H1 (cell line): ENCODE measurements at regions not wholly inside any gene's neighbourhood (a gene's known extent, or its start where the extent isn't known, plus 50 kb on each side); places are given as distances from the start of the nearest gene placed in this dataset.

Source experiments
- CTCF ChIA-PET: fragments of 300-600 bp; sonication (Branson Sonifier 250); formaldehyde crosslinking; loops from one replicate; lab custom pipeline; 2021; ENCODE audit not compliant: partially characterized antibody; lab: Charles Lee
- POLR2A ChIA-PET: fragments of 300-600 bp; sonication (Branson Sonifier 250); formaldehyde crosslinking; loops from one replicate; lab custom pipeline; 2021; ENCODE audit warnings: inconsistent platforms; ENCODE audit not compliant: partially characterized antibody; lab: Charles Lee
- DNase-seq, 2 experiments: peaks; one replicate each; pipeline versions ENCODE4 v3.0.0 to v3.0.0-alpha.2; 2010 to 2022; ENCODE audit warnings: low spot score in 2 of 2, low read depth in 1 of 2, mixed read lengths in 1 of 2
- FAIRE-seq: peaks from 2 replicates; lab custom pipeline; 2011; peaks lifted over from hg19 to GRCh38; lab: Jason Lieb, UNC
- H2AFZ ChIP-seq: 2 replicates; pipeline ENCODE4 v1.8.1; 2012; ENCODE audit warnings: low read length, inconsistent platforms
- H2AK5ac ChIP-seq: 2 replicates; pipeline ENCODE4 v1.6.1; 2013; ENCODE audit warnings: low read depth, low read length
- H2BK120ac ChIP-seq: replicated peaks from 2 replicates; pipeline ENCODE3; 2013; ENCODE audit warnings: low read depth, low read length, inconsistent platforms
- H2BK12ac ChIP-seq: 2 replicates; pipeline ENCODE4 v1.6.1; 2013; ENCODE audit warnings: low read depth, low read length
- H2BK15ac ChIP-seq: 2 replicates; pipeline ENCODE4 v1.6.1; 2013; ENCODE audit warnings: low read length
- H2BK20ac ChIP-seq: 2 replicates; pipeline ENCODE4 v1.6.1; 2013; ENCODE audit warnings: low read length
- H2BK5ac ChIP-seq: 2 replicates; pipeline ENCODE4 v1.6.1; 2013; ENCODE audit warnings: low read depth, low read length
- H3K14ac ChIP-seq: 2 replicates; pipeline ENCODE4 v1.6.1; 2013; ENCODE audit warnings: inconsistent platforms; ENCODE audit not compliant: insufficient read length
- H3K18ac ChIP-seq: 2 replicates; pipeline ENCODE4 v1.6.1; 2013; ENCODE audit warnings: low read length; ENCODE audit errors: extremely low read depth
- H3K23ac ChIP-seq: 2 replicates; pipeline ENCODE4 v1.6.1; 2013; ENCODE audit warnings: inconsistent platforms; ENCODE audit not compliant: insufficient read length
- H3K23me2 ChIP-seq: 2 replicates; pipeline ENCODE4 v1.6.1; 2013; ENCODE audit warnings: low read depth, low read length
- H3K27ac ChIP-seq: 2 replicates; pipeline ENCODE4 v1.6.1; 2011; ENCODE audit warnings: low read depth, low read length, inconsistent platforms
- H3K27me3 ChIP-seq, 4 experiments: replicated peaks in 1 of 4; 1 replicate in 1 of 4; 2 replicates in 3 of 4; pipeline versions ENCODE4 v1.6.1 to v1.8.1; 2011 to 2013; ENCODE audit warnings: low read length in 3 of 4, mild to moderate bottlenecking in 3 of 4, inconsistent platforms in 2 of 4, mixed read lengths in 2 of 4, moderate library complexity in 1 of 4; ENCODE audit not compliant: control insufficient read depth in 3 of 4, insufficient read depth in 3 of 4; ENCODE audit errors: extremely low read depth in 1 of 4
- H3K36me3 ChIP-seq, 4 experiments: 2 replicates each; pipeline versions ENCODE4 v1.6.1 to v1.8.1; 2011 to 2013; ENCODE audit warnings: mild to moderate bottlenecking in 4 of 4, low read length in 3 of 4, moderate library complexity in 2 of 4, control low read depth in 1 of 4, inconsistent platforms in 1 of 4; ENCODE audit not compliant: insufficient read depth in 4 of 4, control insufficient read depth in 2 of 4
- H3K4ac ChIP-seq: replicated peaks from 2 replicates; pipeline ENCODE3; 2013; ENCODE audit warnings: low read length, low read depth, mixed read lengths, inconsistent platforms; ENCODE audit not compliant: insufficient read length
- H3K4me1 ChIP-seq, 4 experiments: replicated peaks in 1 of 4; 1 replicate in 1 of 4; 2 replicates in 3 of 4; pipeline versions ENCODE4 v1.6.1 to v1.8.1; 2011 to 2013; ENCODE audit warnings: low read length in 3 of 4, inconsistent platforms in 2 of 4, mixed read lengths in 1 of 4; ENCODE audit not compliant: insufficient read depth in 4 of 4, control insufficient read depth in 3 of 4
- H3K4me2 ChIP-seq, 2 experiments: 2 replicates each; pipeline versions ENCODE4 v1.6.1 to v1.8.1; 2011 to 2013; ENCODE audit warnings: low read depth in 2 of 2, low read length in 2 of 2, control low read depth in 1 of 2, inconsistent platforms in 1 of 2, mild to moderate bottlenecking in 1 of 2; ENCODE audit not compliant: insufficient read depth in 1 of 2
- H3K4me3 ChIP-seq, 4 experiments: fragments of 200-600, 300-600 bp in 1 of 4; sonication (generic), shearing (Covaris generic), sonication (Bioruptor Twin) in 1 of 4; 2 replicates each; pipeline versions ENCODE4 v1.5.1 to v1.8.1; 2011 to 2016; ENCODE audit warnings: low read length in 4 of 4, low read depth in 3 of 4, control low read depth in 2 of 4, inconsistent platforms in 2 of 4, mild to moderate bottlenecking in 2 of 4, mixed read lengths in 1 of 4, moderate library complexity in 1 of 4; ENCODE audit not compliant: insufficient read depth in 2 of 4; ENCODE audit errors: extremely low read depth in 1 of 4
- H3K56ac ChIP-seq: replicated peaks from 2 replicates; pipeline ENCODE3; 2013; ENCODE audit warnings: low read depth, mild to moderate bottlenecking, mixed read lengths, low read length, inconsistent platforms; ENCODE audit not compliant: insufficient read length
- H3K79me1 ChIP-seq: 2 replicates; pipeline ENCODE4 v1.6.1; 2013; ENCODE audit warnings: low read depth, low read length, control low read depth
- H3K79me2 ChIP-seq, 2 experiments: 2 replicates each; pipeline versions ENCODE4 v1.6.1 to v1.8.1; 2012 to 2013; ENCODE audit warnings: low read length in 2 of 2, mild to moderate bottlenecking in 2 of 2, inconsistent platforms in 1 of 2; ENCODE audit not compliant: insufficient read depth in 2 of 2, control insufficient read depth in 1 of 2
- H3K9ac ChIP-seq, 4 experiments: replicated peaks in 1 of 4; 1 replicate in 1 of 4; 2 replicates in 3 of 4; pipeline versions ENCODE4 v1.6.1 to v1.8.1; 2011 to 2013; ENCODE audit warnings: low read depth in 3 of 4, low read length in 3 of 4, control low read depth in 2 of 4, mild to moderate bottlenecking in 2 of 4, moderate library complexity in 2 of 4, inconsistent platforms in 1 of 4; ENCODE audit errors: extremely low read depth in 1 of 4
- H3K9me3 ChIP-seq, 2 experiments: 2 replicates each; pipeline versions ENCODE4 v1.6.1 to v1.8.1; 2012 to 2013; ENCODE audit warnings: mild to moderate bottlenecking in 2 of 2, moderate library complexity in 2 of 2, control low read depth in 1 of 2, inconsistent platforms in 1 of 2, low read depth in 1 of 2, low read length in 1 of 2, mixed read lengths in 1 of 2; ENCODE audit not compliant: insufficient read depth in 2 of 2
- H4K20me1 ChIP-seq, 2 experiments: replicated peaks in 1 of 2; 2 replicates each; pipeline versions ENCODE3 to v1.8.1; 2011 to 2013; ENCODE audit warnings: inconsistent platforms in 2 of 2, low read length in 2 of 2, mild to moderate bottlenecking in 1 of 2; ENCODE audit not compliant: insufficient read depth in 2 of 2, control insufficient read depth in 1 of 2
- H4K5ac ChIP-seq: 2 replicates; pipeline ENCODE4 v1.6.1; 2013; ENCODE audit warnings: low read length, low read depth, mixed read lengths, inconsistent platforms; ENCODE audit not compliant: insufficient read length
- H4K8ac ChIP-seq: 2 replicates; pipeline ENCODE4 v1.8.0; 2013; ENCODE audit warnings: mild to moderate bottlenecking, moderate library complexity, low read length, inconsistent platforms; ENCODE audit not compliant: insufficient read depth; ENCODE audit errors: extremely low read depth
- H4K91ac ChIP-seq: replicated peaks from 2 replicates; pipeline ENCODE3; 2013; ENCODE audit warnings: low read length, mixed read lengths, inconsistent platforms; ENCODE audit not compliant: insufficient read length
- CEBPB ChIP-seq: IDR thresholded peaks from 2 replicates; pipeline ENCODE4 v1.6.1; 2012; ENCODE audit warnings: low read depth, low read length
- EP300 ChIP-seq, 2 experiments: IDR thresholded peaks; 1 replicate in 1 of 2; 2 replicates in 1 of 2; pipeline ENCODE4 v1.6.1; 2011 to 2012; ENCODE audit warnings: low read depth in 2 of 2, low read length in 2 of 2, mild to moderate bottlenecking in 2 of 2, borderline replicate concordance in 1 of 2, inconsistent platforms in 1 of 2, moderate library complexity in 1 of 2
- HDAC6 ChIP-seq: IDR thresholded peaks from one replicate; pipeline ENCODE4 v1.7.1; 2012; ENCODE audit warnings: low read depth, mild to moderate bottlenecking, inconsistent platforms, low read length, moderate library complexity
- RAD21 ChIP-seq, 2 experiments: IDR thresholded peaks in 1 of 2; conservative IDR thresholded peaks in 1 of 2; 2 replicates each; pipeline ENCODE4 v1.6.1; 2011; ENCODE audit warnings: low read depth in 2 of 2, low read length in 2 of 2, improper control_type of control experiment in 1 of 2, inconsistent platforms in 1 of 2, mild to moderate bottlenecking in 1 of 2, moderate library complexity in 1 of 2
- USF2 ChIP-seq: IDR thresholded peaks from 2 replicates; pipeline ENCODE4 v1.6.1; 2011; ENCODE audit warnings: low read length, improper control_type of control experiment
- ZNF274 ChIP-seq: IDR thresholded peaks from 2 replicates; pipeline ENCODE4 v1.7.0; 2012; ENCODE audit warnings: low read length, borderline replicate concordance; ENCODE audit errors: extremely low read depth
- WGBS, 2 experiments: shearing (Covaris generic) in 1 of 2; methylation state at CpG; one replicate each; pipeline versions ENCODE4 v1.1.6 to v1.1.7; 2013 to 2015; ENCODE audit warnings: low lambda C conversion rate in 2 of 2, mixed read lengths in 2 of 2, inconsistent platforms in 1 of 2, low coverage in 1 of 2, missing lambda C conversion rate in 1 of 2; ENCODE audit not compliant: insufficient replicate concordance in 2 of 2, insufficient coverage in 1 of 2, insufficient read length in 1 of 2; ENCODE audit errors: extremely low coverage in 1 of 2, missing lambda C conversion rate in 1 of 2; 5-methylcytosine and 5-hydroxymethylcytosine counted together

GRCh38 chr2:52079602-52080001 lies 1047.7 kb upstream of the NRXN1 start:
- Histone ChIP-seq H3K23ac (no peak overlapping the region), H2BK120ac (no peak overlapping the region), H4K20me1 (no peaks in the 10 kb centered on the region), H4K5ac (no peak overlapping the region), H3K14ac (no peak overlapping the region), H3K4ac (no peak overlapping the region), H3K18ac (no peak overlapping the region), H4K8ac (no peak overlapping the region), H2BK20ac (no peak overlapping the region), H3K79me2 (no peaks in the 10 kb centered on the region), H2AFZ (no peak overlapping the region), H3K36me3 (no peaks in the 10 kb centered on the region), H4K91ac (no peak overlapping the region), H3K4me1 (no peaks in the 10 kb centered on the region), H3K23me2 (no peaks in the 10 kb centered on the region), H3K4me2 (no peak overlapping the region), H2BK15ac (no peak overlapping the region), H3K27me3 (no peaks in the 10 kb centered on the region), H3K9ac (no peak overlapping the region), H3K27ac (no peak overlapping the region), H2BK5ac (no peak overlapping the region), H3K4me3 (no peak overlapping the region), H2BK12ac (no peak overlapping the region), H3K79me1 (no peaks in the 10 kb centered on the region), H2AK5ac (no peak overlapping the region), H3K56ac (no peak overlapping the region), H3K9me3 (no peaks in the 10 kb centered on the region)
- CTCF ChIA-PET, result no interaction called here
- TF ChIP-seq USF2, result no peak
- TF ChIP-seq EP300 (IDR thresholded peaks at IDR 0.05; ENCODE audit: borderline replicate concordance in 1 of 2, low read depth in 2 of 2, low read length in 2 of 2), result no peak
- no peak for TF ChIP-seq CEBPB
- TF ChIP-seq HDAC6, result no peak
- no peak for TF ChIP-seq RAD21 (IDR thresholded peaks at IDR 0.05 in 1 of 2, conservative IDR thresholded peaks at IDR 0.05 in 1 of 2; ENCODE audit: low read depth in 2 of 2, low read length in 2 of 2)
- no peak for TF ChIP-seq ZNF274
- FAIRE-seq (no peak), DNase-seq (no peak)
- 95% methylated on average over 2 of the region's 2 CpGs; no CpG with 5 or more reads in 1 of the 2 experiments for WGBS, 2 experiments
- POLR2A ChIA-PET, result no interaction called here
